ENCODE measurements at regions not wholly inside any gene's neighbourhood (a gene's known extent, or its start where the extent isn't known, plus 50 kb on each side); places are given as distances from the start of the nearest gene placed in this dataset.

DNA sequence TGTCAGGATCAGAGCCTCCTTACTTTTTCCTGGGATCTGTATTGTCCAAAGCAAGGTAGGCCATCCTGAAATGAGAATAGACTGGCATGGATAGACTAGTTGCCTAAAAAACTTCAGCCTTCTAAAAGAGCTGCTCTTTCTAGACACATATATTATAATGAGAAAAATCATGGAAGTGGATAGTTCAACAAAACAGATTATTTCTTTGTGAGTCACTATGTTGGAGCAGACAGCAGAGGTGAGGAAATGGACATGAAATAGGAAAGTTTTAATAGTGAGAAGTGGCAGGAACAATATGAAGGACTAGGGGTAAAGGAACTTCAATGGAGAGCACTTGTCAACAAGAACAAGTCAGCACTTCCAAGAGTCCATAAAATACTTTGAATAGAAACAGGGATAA is 101.9 kb upstream of the ANO3 start:
- H3K4me3 ChIP-seq (ENCODE audit: insufficient read depth, low read depth, low read length, poor library complexity, severe bottlenecking): no peak overlapping the region
- DNase-seq: no peak

DNA sequence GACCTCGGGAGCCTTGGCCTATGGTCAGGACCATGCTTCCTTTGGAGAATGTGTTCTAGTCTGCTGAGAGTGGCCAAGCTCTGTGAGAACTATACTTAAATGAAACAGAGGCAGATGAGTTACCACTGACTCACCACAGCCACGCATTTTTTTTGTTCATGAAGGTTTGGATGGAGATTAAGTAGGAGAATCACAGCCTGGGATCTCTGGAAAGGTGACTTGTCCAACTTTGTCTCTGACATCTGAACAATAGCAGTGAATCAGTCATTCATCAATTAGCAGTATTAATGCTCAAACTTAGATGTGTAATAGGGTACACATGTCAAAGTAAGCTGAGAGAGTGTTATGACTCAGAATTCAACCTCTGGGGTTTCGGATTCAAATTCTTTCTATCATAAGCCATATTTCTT is 100.7 kb upstream of the ANO3 start:
- H3K4me1 ChIP-seq (ENCODE audit: control insufficient read depth, insufficient read depth, low read length, poor library complexity, severe bottlenecking): no peaks in the 10 kb centered on the region
- DNase-seq: no peak
- H3K9me3 ChIP-seq (ENCODE audit: control insufficient read depth, low read length): no peaks in the 10 kb centered on the region
- no peaks in the 10 kb centered on the region for H3K27me3 ChIP-seq (replicated peaks; ENCODE audit: control insufficient read depth, insufficient read depth, low read length, poor library complexity, severe bottlenecking)
- H3K36me3 ChIP-seq (ENCODE audit: control insufficient read depth, insufficient read depth, low read length): no peaks in the 10 kb centered on the region
- no peak overlapping the region for H3K27ac ChIP-seq (ENCODE audit: insufficient read depth, low read length, poor library complexity, severe bottlenecking)
- H3K4me3 ChIP-seq (ENCODE audit: insufficient read depth, low read depth, low read length, poor library complexity, severe bottlenecking): no peak overlapping the region

More for the DNA sequence above, 101.9 kb upstream of the ANO3 start:
- Histone ChIP-seq H3K4me1 (ENCODE audit: control insufficient read depth, insufficient read depth, low read length, poor library complexity, severe bottlenecking) (no peaks in the 10 kb centered on the region), H3K9me3 (ENCODE audit: control insufficient read depth, low read length) (no peaks in the 10 kb centered on the region), H3K36me3 (ENCODE audit: control insufficient read depth, insufficient read depth, low read length) (no peaks in the 10 kb centered on the region), H3K27me3 (replicated peaks; ENCODE audit: control insufficient read depth, insufficient read depth, low read length, poor library complexity, severe bottlenecking) (no peaks in the 10 kb centered on the region), H3K27ac (ENCODE audit: insufficient read depth, low read length, poor library complexity, severe bottlenecking) (no peak overlapping the region)

GRCh38 chr11:26234451-26234850 is 97.5 kb upstream of the ANO3 start:
- Histone ChIP-seq H3K36me3 (ENCODE audit: control insufficient read depth, insufficient read depth, low read length) (no peaks in the 10 kb centered on the region), H3K9me3 (ENCODE audit: control insufficient read depth, low read length) (no peaks in the 10 kb centered on the region), H3K4me3 (ENCODE audit: insufficient read depth, low read depth, low read length, poor library complexity, severe bottlenecking) (no peak overlapping the region), H3K4me1 (ENCODE audit: control insufficient read depth, insufficient read depth, low read length, poor library complexity, severe bottlenecking) (no peaks in the 10 kb centered on the region), H3K27me3 (replicated peaks; ENCODE audit: control insufficient read depth, insufficient read depth, low read length, poor library complexity, severe bottlenecking) (no peaks in the 10 kb centered on the region), H3K27ac (ENCODE audit: insufficient read depth, low read length, poor library complexity, severe bottlenecking) (no peak overlapping the region)
- DNase-seq: no peak

DNA sequence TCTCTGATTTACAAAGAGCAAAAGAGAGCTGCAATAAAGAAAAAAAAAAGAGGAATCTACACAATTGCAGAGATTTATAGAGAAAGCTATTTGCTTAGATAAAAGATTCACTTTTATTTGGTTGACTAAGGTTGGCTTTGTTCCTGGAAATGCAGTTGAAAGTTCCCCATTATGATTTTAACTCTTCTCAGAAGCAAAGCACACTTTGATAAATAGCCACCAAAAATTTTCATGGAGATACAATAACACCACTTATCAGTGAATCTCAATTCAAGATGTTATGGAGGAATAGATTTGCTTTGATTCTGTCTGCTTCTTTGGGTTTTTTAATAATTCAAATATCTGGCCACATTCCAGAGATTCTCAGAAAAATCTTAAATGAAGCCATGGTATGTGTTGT is 88.5 kb upstream of the ANO3 start:
- H3K4me3 ChIP-seq (ENCODE audit: insufficient read depth, low read depth, low read length, poor library complexity, severe bottlenecking): no peak overlapping the region
- H3K4me1 ChIP-seq (ENCODE audit: control insufficient read depth, insufficient read depth, low read length, poor library complexity, severe bottlenecking): no peaks in the 10 kb centered on the region
- H3K36me3 ChIP-seq (ENCODE audit: control insufficient read depth, insufficient read depth, low read length): no peaks in the 10 kb centered on the region
- no peaks in the 10 kb centered on the region for H3K27me3 ChIP-seq (replicated peaks; ENCODE audit: control insufficient read depth, insufficient read depth, low read length, poor library complexity, severe bottlenecking)
- H3K9me3 ChIP-seq (ENCODE audit: control insufficient read depth, low read length): no peaks in the 10 kb centered on the region
- no peak for DNase-seq
- H3K27ac ChIP-seq (ENCODE audit: insufficient read depth, low read length, poor library complexity, severe bottlenecking): no peak overlapping the region

- Histone ChIP-seq H3K27me3 (replicated peaks; ENCODE audit: control insufficient read depth, insufficient read depth, low read length, poor library complexity, severe bottlenecking) (no peaks in the 10 kb centered on the region), H3K9me3 (ENCODE audit: control insufficient read depth, low read length) (no peaks in the 10 kb centered on the region), H3K27ac (ENCODE audit: insufficient read depth, low read length, poor library complexity, severe bottlenecking) (no peak overlapping the region), H3K4me3 (ENCODE audit: insufficient read depth, low read depth, low read length, poor library complexity, severe bottlenecking) (no peak overlapping the region), H3K36me3 (ENCODE audit: control insufficient read depth, insufficient read depth, low read length) (no peaks in the 10 kb centered on the region), H3K4me1 (ENCODE audit: control insufficient read depth, insufficient read depth, low read length, poor library complexity, severe bottlenecking) (no peaks in the 10 kb centered on the region)
- no peak for DNase-seq
These were observed 87.7 kb upstream of the ANO3 start for GRCh38 chr11:26244207-26244606.

GRCh38 chr11:26245046-26245445 is 86.9 kb upstream of the ANO3 start:
- H3K9me3 ChIP-seq (ENCODE audit: control insufficient read depth, low read length): no peaks in the 10 kb centered on the region
- no peaks in the 10 kb centered on the region for H3K27me3 ChIP-seq (replicated peaks; ENCODE audit: control insufficient read depth, insufficient read depth, low read length, poor library complexity, severe bottlenecking)
- no peak overlapping the region for H3K27ac ChIP-seq (ENCODE audit: insufficient read depth, low read length, poor library complexity, severe bottlenecking)
- DNase-seq: no peak
- H3K36me3 ChIP-seq (ENCODE audit: control insufficient read depth, insufficient read depth, low read length): no peaks in the 10 kb centered on the region
- no peak overlapping the region for H3K4me3 ChIP-seq (ENCODE audit: insufficient read depth, low read depth, low read length, poor library complexity, severe bottlenecking)
- H3K4me1 ChIP-seq (ENCODE audit: control insufficient read depth, insufficient read depth, low read length, poor library complexity, severe bottlenecking): no peaks in the 10 kb centered on the region

DNA sequence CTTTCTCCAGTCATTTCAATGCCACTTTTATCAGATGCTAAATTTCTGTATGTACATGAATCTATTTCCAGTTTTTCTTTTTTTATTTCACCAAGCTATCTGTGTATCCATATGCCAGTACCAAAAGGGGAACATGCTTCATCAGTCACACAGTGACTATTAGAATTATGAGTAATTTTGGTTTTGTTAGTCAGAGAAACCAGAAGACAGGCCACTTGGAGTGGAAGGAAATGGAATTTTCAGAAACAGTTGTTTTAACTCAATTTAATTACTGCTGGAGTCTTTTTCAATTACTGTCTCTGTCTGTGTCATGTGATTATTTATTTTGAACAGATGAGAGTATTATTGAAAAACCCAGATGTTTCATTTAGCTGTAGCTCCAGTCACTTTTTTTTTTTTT is 84.6 kb upstream of the ANO3 start:
- DNase-seq: no peak
- no peaks in the 10 kb centered on the region for H3K36me3 ChIP-seq (ENCODE audit: control insufficient read depth, insufficient read depth, low read length)
- H3K9me3 ChIP-seq (ENCODE audit: control insufficient read depth, low read length): no peaks in the 10 kb centered on the region
- no peak overlapping the region for H3K27ac ChIP-seq (ENCODE audit: insufficient read depth, low read length, poor library complexity, severe bottlenecking)
- no peaks in the 10 kb centered on the region for H3K27me3 ChIP-seq (replicated peaks; ENCODE audit: control insufficient read depth, insufficient read depth, low read length, poor library complexity, severe bottlenecking)
- H3K4me3 ChIP-seq (ENCODE audit: insufficient read depth, low read depth, low read length, poor library complexity, severe bottlenecking): no peak overlapping the region
- no peaks in the 10 kb centered on the region for H3K4me1 ChIP-seq (ENCODE audit: control insufficient read depth, insufficient read depth, low read length, poor library complexity, severe bottlenecking)

- Histone ChIP-seq H3K27ac (ENCODE audit: insufficient read depth, low read length, poor library complexity, severe bottlenecking) (no peak overlapping the region), H3K9me3 (ENCODE audit: control insufficient read depth, low read length) (no peaks in the 10 kb centered on the region), H3K36me3 (ENCODE audit: control insufficient read depth, insufficient read depth, low read length) (no peaks in the 10 kb centered on the region), H3K27me3 (replicated peaks; ENCODE audit: control insufficient read depth, insufficient read depth, low read length, poor library complexity, severe bottlenecking) (no peaks in the 10 kb centered on the region), H3K4me3 (ENCODE audit: insufficient read depth, low read depth, low read length, poor library complexity, severe bottlenecking) (no peak overlapping the region), H3K4me1 (ENCODE audit: control insufficient read depth, insufficient read depth, low read length, poor library complexity, severe bottlenecking) (no peaks in the 10 kb centered on the region)
- DNase-seq: no peak
These were observed 83.3 kb upstream of the ANO3 start for GRCh38 chr11:26248661-26249060.

- no peak for DNase-seq
- Histone ChIP-seq H3K27me3 (replicated peaks; ENCODE audit: control insufficient read depth, insufficient read depth, low read length, poor library complexity, severe bottlenecking) (no peaks in the 10 kb centered on the region), H3K36me3 (ENCODE audit: control insufficient read depth, insufficient read depth, low read length) (no peaks in the 10 kb centered on the region), H3K4me1 (ENCODE audit: control insufficient read depth, insufficient read depth, low read length, poor library complexity, severe bottlenecking) (no peaks in the 10 kb centered on the region), H3K9me3 (ENCODE audit: control insufficient read depth, low read length) (no peaks in the 10 kb centered on the region), H3K4me3 (ENCODE audit: insufficient read depth, low read depth, low read length, poor library complexity, severe bottlenecking) (no peak overlapping the region), H3K27ac (ENCODE audit: insufficient read depth, low read length, poor library complexity, severe bottlenecking) (no peak overlapping the region)
These were observed 77.6 kb upstream of the ANO3 start for GRCh38 chr11:26254378-26254777.

GRCh38 chr11:26263769-26264168 is 68.2 kb upstream of the ANO3 start:
- Histone ChIP-seq H3K4me3 (ENCODE audit: insufficient read depth, low read depth, low read length, poor library complexity, severe bottlenecking) (no peak overlapping the region), H3K27me3 (replicated peaks; ENCODE audit: control insufficient read depth, insufficient read depth, low read length, poor library complexity, severe bottlenecking) (no peaks in the 10 kb centered on the region), H3K27ac (ENCODE audit: insufficient read depth, low read length, poor library complexity, severe bottlenecking) (no peak overlapping the region), H3K9me3 (ENCODE audit: control insufficient read depth, low read length) (no peaks in the 10 kb centered on the region), H3K36me3 (ENCODE audit: control insufficient read depth, insufficient read depth, low read length) (no peaks in the 10 kb centered on the region), H3K4me1 (ENCODE audit: control insufficient read depth, insufficient read depth, low read length, poor library complexity, severe bottlenecking) (no peaks in the 10 kb centered on the region)
- no peak for DNase-seq

- no peaks in the 10 kb centered on the region for H3K36me3 ChIP-seq (ENCODE audit: control insufficient read depth, insufficient read depth, low read length)
- H3K27ac ChIP-seq (ENCODE audit: insufficient read depth, low read length, poor library complexity, severe bottlenecking): no peak overlapping the region
- no peak overlapping the region for H3K4me3 ChIP-seq (ENCODE audit: insufficient read depth, low read depth, low read length, poor library complexity, severe bottlenecking)
- no peaks in the 10 kb centered on the region for H3K27me3 ChIP-seq (replicated peaks; ENCODE audit: control insufficient read depth, insufficient read depth, low read length, poor library complexity, severe bottlenecking)
- H3K9me3 ChIP-seq (ENCODE audit: control insufficient read depth, low read length): no peaks in the 10 kb centered on the region
- no peaks in the 10 kb centered on the region for H3K4me1 ChIP-seq (ENCODE audit: control insufficient read depth, insufficient read depth, low read length, poor library complexity, severe bottlenecking)
- DNase-seq: no peak
These were observed 67.7 kb upstream of the ANO3 start for GRCh38 chr11:26264266-26264665.

All from effector memory CD4-positive, alpha-beta T cell (primary cell).